ENCODE measurements at regions not wholly inside any gene's neighbourhood (a gene's known extent, or its start where the extent isn't known, plus 50 kb on each side); places are given as distances from the start of the nearest gene placed in this dataset.

GRCh38 chr3:43810797-43811196 lies 120.1 kb downstream of the ABHD5 start:
- no peak overlapping the region for H3K4me2 ChIP-seq (ENCODE audit: low read length)
- H3K9me3 ChIP-seq (ENCODE audit: low read length): no peaks in the 10 kb centered on the region
- H3F3A ChIP-seq (ENCODE audit: insufficient read depth, low read length, poor library complexity, severe bottlenecking): no peaks in the 10 kb centered on the region
- H3K9me2 ChIP-seq (ENCODE audit: insufficient read depth, low read length): no peaks in the 10 kb centered on the region
- H2AFZ ChIP-seq (ENCODE audit: low read depth, low read length): no peak overlapping the region
- H3K4me3 ChIP-seq (ENCODE audit: low read length): no peak overlapping the region
- no peak overlapping the region for H3K27ac ChIP-seq (ENCODE audit: low read length)
- no peaks in the 10 kb centered on the region for H3K79me2 ChIP-seq (replicated peaks; ENCODE audit: insufficient read depth, low read length)
- no peaks in the 10 kb centered on the region for H3K27me3 ChIP-seq (ENCODE audit: insufficient read depth, low read depth, low read length)
- no peaks in the 10 kb centered on the region for H4K20me1 ChIP-seq (ENCODE audit: insufficient read depth)
- TF ChIP-seq EP300 (conservative IDR thresholded peaks at IDR 0.05; ENCODE audit: poor library complexity, severe bottlenecking) (no peak), RAD21 (conservative IDR thresholded peaks at IDR 0.05) (no peak)
- H3K36me3 ChIP-seq (ENCODE audit: insufficient read depth, low read length): no peaks in the 10 kb centered on the region
- H3K9ac ChIP-seq (ENCODE audit: low read length): no peak overlapping the region

- TF ChIP-seq RAD21 (conservative IDR thresholded peaks at IDR 0.05) (no peak), CTCF (IDR thresholded peaks at IDR 0.05; ENCODE audit: poor library complexity, severe bottlenecking) (no peak), MXI1 (conservative IDR thresholded peaks at IDR 0.05; ENCODE audit: poor library complexity, severe bottlenecking) (no peak), EZH2 (IDR thresholded peaks at IDR 0.05; ENCODE audit: borderline replicate concordance, insufficient read depth, low read length, poor library complexity, severe bottlenecking) (no peak), TAF1 (IDR thresholded peaks at IDR 0.05; ENCODE audit: low read depth) (no peak), POLR2AphosphoS5 (IDR thresholded peaks at IDR 0.05) (no peak), REST (IDR thresholded peaks at IDR 0.05; ENCODE audit: borderline replicate concordance) (no peak), SMC3 (conservative IDR thresholded peaks at IDR 0.05; ENCODE audit: poor library complexity) (no peak), EP300 (conservative IDR thresholded peaks at IDR 0.05; ENCODE audit: poor library complexity, severe bottlenecking) (no peak)
- Histone ChIP-seq H3F3A (ENCODE audit: insufficient read depth, low read length, poor library complexity, severe bottlenecking) (no peaks in the 10 kb centered on the region), H3K9ac (ENCODE audit: low read length) (no peak overlapping the region)
Measured at GRCh38 chr3:43814461-43814860, 123.7 kb downstream of the ABHD5 start.

GRCh38 chr3:43816372-43816771 lies 125.6 kb downstream of the ABHD5 start:
- Histone ChIP-seq H3K36me3 (ENCODE audit: insufficient read depth, low read length) (no peaks in the 10 kb centered on the region), H3K79me2 (replicated peaks; ENCODE audit: insufficient read depth, low read length) (no peaks in the 10 kb centered on the region), H3K4me3 (ENCODE audit: low read length) (no peak overlapping the region), H4K20me1 (ENCODE audit: insufficient read depth) (no peaks in the 10 kb centered on the region), H3K9ac (ENCODE audit: low read length) (no peak overlapping the region), H3K9me2 (ENCODE audit: insufficient read depth, low read length) (no peaks in the 10 kb centered on the region), H3K9me3 (ENCODE audit: low read length) (no peaks in the 10 kb centered on the region), H3K27me3 (ENCODE audit: insufficient read depth, low read depth, low read length) (no peaks in the 10 kb centered on the region), H2AFZ (ENCODE audit: low read depth, low read length) (no peak overlapping the region), H3F3A (ENCODE audit: insufficient read depth, low read length, poor library complexity, severe bottlenecking) (no peaks in the 10 kb centered on the region), H3K27ac (ENCODE audit: low read length) (no peak overlapping the region), H3K4me2 (ENCODE audit: low read length) (no peak overlapping the region)
- no peak for TF ChIP-seq RAD21 (conservative IDR thresholded peaks at IDR 0.05)
- TF ChIP-seq CTCF (IDR thresholded peaks at IDR 0.05; ENCODE audit: poor library complexity, severe bottlenecking): no peak
- TF ChIP-seq EP300 (conservative IDR thresholded peaks at IDR 0.05; ENCODE audit: poor library complexity, severe bottlenecking): no peak
- TF ChIP-seq REST (IDR thresholded peaks at IDR 0.05; ENCODE audit: borderline replicate concordance): no peak
- no peak for TF ChIP-seq POLR2AphosphoS5 (IDR thresholded peaks at IDR 0.05)
- TF ChIP-seq MXI1 (conservative IDR thresholded peaks at IDR 0.05; ENCODE audit: poor library complexity, severe bottlenecking): no peak
- TF ChIP-seq EZH2 (IDR thresholded peaks at IDR 0.05; ENCODE audit: borderline replicate concordance, insufficient read depth, low read length, poor library complexity, severe bottlenecking): no peak

More at GRCh38 chr3:43814461-43814860, 123.7 kb downstream of the ABHD5 start:
- no peak overlapping the region for H3K4me2 ChIP-seq (ENCODE audit: low read length)
- no peaks in the 10 kb centered on the region for H3K27me3 ChIP-seq (ENCODE audit: insufficient read depth, low read depth, low read length)
- no peak overlapping the region for H3K4me3 ChIP-seq (ENCODE audit: low read length)
- H3K9me2 ChIP-seq (ENCODE audit: insufficient read depth, low read length): no peaks in the 10 kb centered on the region
- no peaks in the 10 kb centered on the region for H3K9me3 ChIP-seq (ENCODE audit: low read length)
- H4K20me1 ChIP-seq (ENCODE audit: insufficient read depth): no peaks in the 10 kb centered on the region
- no peaks in the 10 kb centered on the region for H3K36me3 ChIP-seq (ENCODE audit: insufficient read depth, low read length)
- no peak overlapping the region for H3K27ac ChIP-seq (ENCODE audit: low read length)
- H2AFZ ChIP-seq (ENCODE audit: low read depth, low read length): no peak overlapping the region
- H3K79me2 ChIP-seq (replicated peaks; ENCODE audit: insufficient read depth, low read length): no peaks in the 10 kb centered on the region

All from neural cell (in vitro differentiated cells).